GM23338 (cell line): ENCODE measurements at regions not wholly inside any gene's neighbourhood (a gene's known extent, or its start where the extent isn't known, plus 50 kb on each side); places are given as distances from the start of the nearest gene placed in this dataset.
A peak's percentile ranks its signal among the peaks of the same experiment; 100 is the strongest.

Experiments used
- ATAC-seq: fragments of 200-7000 bp; cut with Tn5 transposase; 3 replicates; pipeline ENCODE4 v1.9.1; 2020
- DNase-seq: peaks from one replicate; pipeline ENCODE4 v3.0.0-alpha.2; 2015; ENCODE audit warnings: low spot score
- H2AFZ ChIP-seq: fragments of 200-600 bp; sonication (generic); 2 replicates; pipeline ENCODE4 v1.8.0; 2016; ENCODE audit warnings: antibody characterized with exemption, mild to moderate bottlenecking, moderate library complexity
- H3F3A ChIP-seq: fragments of 200-600 bp; sonication (generic); replicated peaks from 2 replicates; pipeline ENCODE4 v1.8.0; 2017; ENCODE audit warnings: antibody characterized with exemption, mixed run types, low read depth
- H3K27ac ChIP-seq: fragments of 200-600 bp; sonication (generic); 2 replicates; pipeline ENCODE4 v1.6.1; 2016; ENCODE audit warnings: low read depth
- H3K27me3 ChIP-seq: fragments of 200-600 bp; sonication (generic); 2 replicates; pipeline ENCODE4 v1.8.0; 2016; ENCODE audit warnings: mild to moderate bottlenecking, mixed run types, moderate library complexity; ENCODE audit not compliant: insufficient read depth
- H3K36me3 ChIP-seq: fragments of 200-600 bp; sonication (generic); 2 replicates; pipeline ENCODE4 v1.8.0; 2016; ENCODE audit warnings: mild to moderate bottlenecking; ENCODE audit not compliant: insufficient read depth
- H3K4me1 ChIP-seq: fragments of 200-600 bp; sonication (generic); 2 replicates; pipeline ENCODE4 v1.8.0; 2016; ENCODE audit warnings: mild to moderate bottlenecking, moderate library complexity; ENCODE audit not compliant: insufficient read depth
- H3K4me2 ChIP-seq: fragments of 200-600 bp; sonication (generic); 2 replicates; pipeline ENCODE4 v1.7.1; 2017; ENCODE audit warnings: mixed run types
- H3K4me3 ChIP-seq: fragments of 200-600 bp; sonication (generic); 2 replicates; pipeline ENCODE4 v1.6.1; 2016; ENCODE audit warnings: mixed run types
- H3K79me2 ChIP-seq: fragments of 200-600 bp; sonication (generic); replicated peaks from 2 replicates; pipeline ENCODE4 v1.8.0; 2017; ENCODE audit warnings: mild to moderate bottlenecking; ENCODE audit not compliant: insufficient read depth
- H3K9me2 ChIP-seq: fragments of 200-600 bp; sonication (generic); 2 replicates; pipeline ENCODE4 v1.8.0; 2017; ENCODE audit not compliant: insufficient read depth
- H4K20me1 ChIP-seq: fragments of 200-600 bp; sonication (generic); replicated peaks from 2 replicates; pipeline ENCODE4 v1.8.0; 2017; ENCODE audit warnings: mild to moderate bottlenecking; ENCODE audit not compliant: insufficient read depth
- H3K27ac Mint-ChIP-seq: 2 replicates; pipeline ENCODE4 v1.8.0; 2020; ENCODE audit warnings: inconsistent platforms, mild to moderate bottlenecking, moderate library complexity, mixed read lengths
- H3K27me3 Mint-ChIP-seq: 3 replicates; pipeline ENCODE4 v1.8.0; 2022; ENCODE audit warnings: low read depth, mild to moderate bottlenecking, moderate library complexity, mixed read lengths, inconsistent platforms; ENCODE audit not compliant: insufficient read depth, poor library complexity
- H3K36me3 Mint-ChIP-seq: 3 replicates; pipeline ENCODE4 v1.8.0; 2021; ENCODE audit warnings: low read depth, mild to moderate bottlenecking, inconsistent platforms, moderate library complexity, mixed read lengths
- H3K4me1 Mint-ChIP-seq: 3 replicates; pipeline ENCODE4 v1.8.0; 2020; ENCODE audit warnings: mild to moderate bottlenecking, inconsistent platforms, mixed read lengths
- H3K4me3 Mint-ChIP-seq: 3 replicates; pipeline ENCODE4 v1.8.0; 2021; ENCODE audit warnings: moderate library complexity, mild to moderate bottlenecking, inconsistent platforms, mixed read lengths
- H3K9me3 Mint-ChIP-seq: 3 replicates; pipeline ENCODE4 v1.8.0; 2020; ENCODE audit warnings: moderate library complexity, mild to moderate bottlenecking, inconsistent platforms, mixed read lengths
- CREB1 ChIP-seq: fragments of 250-450 bp; sonication (Bioruptor Pico); IDR thresholded peaks from 2 replicates; pipeline ENCODE4 v1.5.0; 2020; ENCODE audit warnings: low read depth, mild to moderate bottlenecking, moderate library complexity
- ETS1 ChIP-seq: IDR thresholded peaks from 2 replicates; pipeline ENCODE4 v1.6.1; 2016; ENCODE audit warnings: antibody characterized with exemption
- EZH2 ChIP-seq: fragments of 200-600 bp; sonication (generic); IDR thresholded peaks from one replicate; pipeline ENCODE4 v1.8.0; 2017; ENCODE audit warnings: antibody characterized with exemption, mild to moderate bottlenecking, low read depth; ENCODE audit not compliant: unreplicated experiment
- EZH2phosphoT487 ChIP-seq: fragments of 200-600 bp; sonication (generic); IDR thresholded peaks from one replicate; pipeline ENCODE4 v1.8.1; 2018; ENCODE audit warnings: antibody characterized with exemption; ENCODE audit not compliant: unreplicated experiment
- JUNB ChIP-seq: IDR thresholded peaks from one replicate; pipeline ENCODE4 v1.6.1; 2016; ENCODE audit warnings: antibody characterized with exemption; ENCODE audit not compliant: unreplicated experiment
- NANOG ChIP-seq: IDR thresholded peaks from 2 replicates; pipeline ENCODE4 v1.6.1; 2016; ENCODE audit warnings: antibody characterized with exemption, borderline replicate concordance
- POLR2AphosphoS5 ChIP-seq: IDR thresholded peaks from 2 replicates; pipeline ENCODE4 v1.6.1; 2016; ENCODE audit warnings: antibody characterized with exemption, low read depth
- REST ChIP-seq: IDR thresholded peaks from one replicate; pipeline ENCODE4 v1.6.1; 2018; ENCODE audit warnings: antibody characterized with exemption; ENCODE audit not compliant: unreplicated experiment
- STAT1 ChIP-seq: IDR thresholded peaks from one replicate; pipeline ENCODE4 v1.6.1; 2016; ENCODE audit warnings: antibody characterized with exemption; ENCODE audit not compliant: unreplicated experiment
- ZNF114 ChIP-seq: fragments of 250-450 bp; sonication (Bioruptor Pico); IDR thresholded peaks from 2 replicates; pipeline ENCODE4 v1.5.0; 2020; ENCODE audit warnings: mild to moderate bottlenecking, moderate library complexity
- ZNF331 ChIP-seq: fragments of 250-450 bp; sonication (Bioruptor Pico); IDR thresholded peaks from 2 replicates; pipeline ENCODE4 v1.5.0; 2020; ENCODE audit warnings: low read depth, mild to moderate bottlenecking, moderate library complexity
- TF ChIP-seq, protein P1 (sequence below): fragments of 250-450 bp; sonication (Bioruptor Pico); IDR thresholded peaks from 2 replicates; pipeline ENCODE4 v1.5.0; 2020; ENCODE audit warnings: mild to moderate bottlenecking, moderate library complexity
- TF ChIP-seq, protein P2 (sequence below), 2 experiments: fragments of 200-600 bp in 1 of 2; sonication (generic) in 1 of 2; conservative IDR thresholded peaks; 2 replicates each; pipeline versions ENCODE4 v1.5.1 to v1.6.1; 2016 to 2017; ENCODE audit warnings: antibody characterized with exemption in 2 of 2, low read depth in 2 of 2, mild to moderate bottlenecking in 2 of 2, moderate library complexity in 1 of 2

DNA sequence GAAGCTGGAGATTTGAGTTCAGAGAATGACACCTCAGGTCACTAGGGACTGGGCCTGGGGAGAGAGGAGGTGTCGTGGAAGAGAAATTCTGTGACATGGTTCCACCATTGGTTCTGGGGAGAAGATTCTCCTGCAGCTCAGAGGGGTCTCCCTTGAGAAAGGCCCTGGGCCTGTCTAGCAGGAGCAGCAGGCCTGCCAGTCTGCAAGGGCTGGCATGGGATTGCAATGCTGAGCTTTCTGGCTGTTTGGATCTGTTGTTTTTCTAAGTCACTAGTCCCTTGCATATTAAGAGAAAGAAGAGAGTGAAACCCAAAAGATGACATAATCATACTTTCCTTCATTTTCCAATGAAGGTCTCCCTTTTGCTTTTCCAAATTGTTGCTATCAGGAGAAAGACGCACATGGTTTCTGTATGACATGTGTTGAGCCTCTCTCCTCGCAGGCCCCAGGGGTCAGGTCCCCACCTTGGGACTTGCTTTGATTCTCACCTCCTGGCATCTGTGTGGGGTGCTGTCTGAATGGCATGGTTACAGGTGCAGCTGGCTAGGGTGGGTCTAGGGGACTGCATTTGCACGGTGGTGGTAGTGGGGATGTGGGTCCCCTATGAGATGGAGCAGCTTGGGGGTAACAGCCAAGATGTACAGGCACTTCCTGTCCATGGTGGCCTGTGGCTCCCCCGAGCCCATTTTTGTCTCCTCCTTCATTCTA lies 117.8 kb downstream of the GLI2 start:
- no peaks in the 10 kb centered on the region; the same call in 2 of the 3 replicates for H3K9me3 Mint-ChIP-seq
- Histone ChIP-seq H3K9me2 (no peaks in the 10 kb centered on the region), H4K20me1 (peaks cover 4% of the 10 kb centered on the region; the same call in 1 of the 2 replicates), H3K79me2 (peaks cover 51% of the 10 kb centered on the region), H3K4me1 (peaks cover 12% of the 10 kb centered on the region), H3K4me2 (no peak overlapping the region), H3K36me3 (no peaks in the 10 kb centered on the region), H3K27ac (no peak overlapping the region), H3F3A (peaks cover 7% of the 10 kb centered on the region; the same call in 1 of the 2 replicates), H3K27me3 (no peaks in the 10 kb centered on the region), H2AFZ (no peak overlapping the region), H3K4me3 (no peak overlapping the region)
- H3K27me3 Mint-ChIP-seq: peaks cover 18% of the 10 kb centered on the region
- peak overlapping the region; percentile 45; the same call in 1 of the 2 replicates for H3K27ac Mint-ChIP-seq
- peaks cover 15% of the 10 kb centered on the region for H3K36me3 Mint-ChIP-seq
- TF ChIP-seq, protein P1, sequence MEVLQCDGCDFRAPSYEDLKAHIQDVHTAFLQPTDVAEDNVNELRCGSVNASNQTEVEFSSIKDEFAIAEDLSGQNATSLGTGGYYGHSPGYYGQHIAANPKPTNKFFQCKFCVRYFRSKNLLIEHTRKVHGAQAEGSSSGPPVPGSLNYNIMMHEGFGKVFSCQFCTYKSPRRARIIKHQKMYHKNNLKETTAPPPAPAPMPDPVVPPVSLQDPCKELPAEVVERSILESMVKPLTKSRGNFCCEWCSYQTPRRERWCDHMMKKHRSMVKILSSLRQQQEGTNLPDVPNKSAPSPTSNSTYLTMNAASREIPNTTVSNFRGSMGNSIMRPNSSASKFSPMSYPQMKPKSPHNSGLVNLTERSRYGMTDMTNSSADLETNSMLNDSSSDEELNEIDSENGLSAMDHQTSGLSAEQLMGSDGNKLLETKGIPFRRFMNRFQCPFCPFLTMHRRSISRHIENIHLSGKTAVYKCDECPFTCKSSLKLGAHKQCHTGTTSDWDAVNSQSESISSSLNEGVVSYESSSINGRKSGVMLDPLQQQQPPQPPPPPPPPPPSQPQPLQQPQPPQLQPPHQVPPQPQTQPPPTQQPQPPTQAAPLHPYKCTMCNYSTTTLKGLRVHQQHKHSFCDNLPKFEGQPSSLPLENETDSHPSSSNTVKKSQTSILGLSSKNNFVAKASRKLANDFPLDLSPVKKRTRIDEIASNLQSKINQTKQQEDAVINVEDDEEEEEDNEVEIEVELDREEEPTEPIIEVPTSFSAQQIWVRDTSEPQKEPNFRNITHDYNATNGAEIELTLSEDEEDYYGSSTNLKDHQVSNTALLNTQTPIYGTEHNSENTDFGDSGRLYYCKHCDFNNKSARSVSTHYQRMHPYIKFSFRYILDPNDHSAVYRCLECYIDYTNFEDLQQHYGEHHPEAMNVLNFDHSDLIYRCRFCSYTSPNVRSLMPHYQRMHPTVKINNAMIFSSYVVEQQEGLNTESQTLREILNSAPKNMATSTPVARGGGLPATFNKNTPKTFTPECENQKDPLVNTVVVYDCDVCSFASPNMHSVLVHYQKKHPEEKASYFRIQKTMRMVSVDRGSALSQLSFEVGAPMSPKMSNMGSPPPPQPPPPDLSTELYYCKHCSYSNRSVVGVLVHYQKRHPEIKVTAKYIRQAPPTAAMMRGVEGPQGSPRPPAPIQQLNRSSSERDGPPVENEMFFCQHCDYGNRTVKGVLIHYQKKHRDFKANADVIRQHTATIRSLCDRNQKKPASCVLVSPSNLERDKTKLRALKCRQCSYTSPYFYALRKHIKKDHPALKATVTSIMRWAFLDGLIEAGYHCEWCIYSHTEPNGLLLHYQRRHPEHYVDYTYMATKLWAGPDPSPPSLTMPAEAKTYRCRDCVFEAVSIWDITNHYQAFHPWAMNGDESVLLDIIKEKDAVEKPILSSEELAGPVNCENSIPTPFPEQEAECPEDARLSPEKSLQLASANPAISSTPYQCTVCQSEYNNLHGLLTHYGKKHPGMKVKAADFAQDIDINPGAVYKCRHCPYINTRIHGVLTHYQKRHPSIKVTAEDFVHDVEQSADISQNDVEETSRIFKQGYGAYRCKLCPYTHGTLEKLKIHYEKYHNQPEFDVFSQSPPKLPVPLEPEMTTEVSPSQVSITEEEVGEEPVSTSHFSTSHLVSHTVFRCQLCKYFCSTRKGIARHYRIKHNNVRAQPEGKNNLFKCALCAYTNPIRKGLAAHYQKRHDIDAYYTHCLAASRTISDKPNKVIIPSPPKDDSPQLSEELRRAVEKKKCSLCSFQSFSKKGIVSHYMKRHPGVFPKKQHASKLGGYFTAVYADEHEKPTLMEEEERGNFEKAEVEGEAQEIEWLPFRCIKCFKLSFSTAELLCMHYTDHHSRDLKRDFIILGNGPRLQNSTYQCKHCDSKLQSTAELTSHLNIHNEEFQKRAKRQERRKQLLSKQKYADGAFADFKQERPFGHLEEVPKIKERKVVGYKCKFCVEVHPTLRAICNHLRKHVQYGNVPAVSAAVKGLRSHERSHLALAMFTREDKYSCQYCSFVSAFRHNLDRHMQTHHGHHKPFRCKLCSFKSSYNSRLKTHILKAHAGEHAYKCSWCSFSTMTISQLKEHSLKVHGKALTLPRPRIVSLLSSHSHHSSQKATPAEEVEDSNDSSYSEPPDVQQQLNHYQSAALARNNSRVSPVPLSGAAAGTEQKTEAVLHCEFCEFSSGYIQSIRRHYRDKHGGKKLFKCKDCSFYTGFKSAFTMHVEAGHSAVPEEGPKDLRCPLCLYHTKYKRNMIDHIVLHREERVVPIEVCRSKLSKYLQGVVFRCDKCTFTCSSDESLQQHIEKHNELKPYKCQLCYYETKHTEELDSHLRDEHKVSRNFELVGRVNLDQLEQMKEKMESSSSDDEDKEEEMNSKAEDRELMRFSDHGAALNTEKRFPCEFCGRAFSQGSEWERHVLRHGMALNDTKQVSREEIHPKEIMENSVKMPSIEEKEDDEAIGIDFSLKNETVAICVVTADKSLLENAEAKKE (CRISPR knock-in tag): no peak
- TF ChIP-seq ZNF114 (no peak), ETS1 (no peak), EZH2 (no peak), CREB1 (CRISPR knock-in tag) (no peak), STAT1 (no peak), NANOG (no peak), REST (no peak), JUNB (no peak), EZH2phosphoT487 (no peak), ZNF331 (no peak), POLR2AphosphoS5 (no peak)
- TF ChIP-seq, protein P2, sequence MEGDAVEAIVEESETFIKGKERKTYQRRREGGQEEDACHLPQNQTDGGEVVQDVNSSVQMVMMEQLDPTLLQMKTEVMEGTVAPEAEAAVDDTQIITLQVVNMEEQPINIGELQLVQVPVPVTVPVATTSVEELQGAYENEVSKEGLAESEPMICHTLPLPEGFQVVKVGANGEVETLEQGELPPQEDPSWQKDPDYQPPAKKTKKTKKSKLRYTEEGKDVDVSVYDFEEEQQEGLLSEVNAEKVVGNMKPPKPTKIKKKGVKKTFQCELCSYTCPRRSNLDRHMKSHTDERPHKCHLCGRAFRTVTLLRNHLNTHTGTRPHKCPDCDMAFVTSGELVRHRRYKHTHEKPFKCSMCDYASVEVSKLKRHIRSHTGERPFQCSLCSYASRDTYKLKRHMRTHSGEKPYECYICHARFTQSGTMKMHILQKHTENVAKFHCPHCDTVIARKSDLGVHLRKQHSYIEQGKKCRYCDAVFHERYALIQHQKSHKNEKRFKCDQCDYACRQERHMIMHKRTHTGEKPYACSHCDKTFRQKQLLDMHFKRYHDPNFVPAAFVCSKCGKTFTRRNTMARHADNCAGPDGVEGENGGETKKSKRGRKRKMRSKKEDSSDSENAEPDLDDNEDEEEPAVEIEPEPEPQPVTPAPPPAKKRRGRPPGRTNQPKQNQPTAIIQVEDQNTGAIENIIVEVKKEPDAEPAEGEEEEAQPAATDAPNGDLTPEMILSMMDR (conservative IDR thresholded peaks at IDR 0.05; ENCODE audit: low read depth in 2 of 2): no peak
- DNase-seq: no peak
- ATAC-seq: no peak
- peaks cover 30% of the 10 kb centered on the region for H3K4me1 Mint-ChIP-seq
- no peak overlapping the region for H3K4me3 Mint-ChIP-seq
